GM23338 (cell line): ENCODE measurements at regions not wholly inside any gene's neighbourhood (a gene's known extent, or its start where the extent isn't known, plus 50 kb on each side); places are given as distances from the start of the nearest gene placed in this dataset.

Experiments used
- CREB1 ChIP-seq: fragments of 250-450 bp; sonication (Bioruptor Pico); IDR thresholded peaks from 2 replicates; pipeline ENCODE4 v1.5.0; 2020; ENCODE audit warnings: low read depth, mild to moderate bottlenecking, moderate library complexity
- EZH2 ChIP-seq: fragments of 200-600 bp; sonication (generic); IDR thresholded peaks from one replicate; pipeline ENCODE4 v1.8.0; 2017; ENCODE audit warnings: antibody characterized with exemption, mild to moderate bottlenecking, low read depth; ENCODE audit not compliant: unreplicated experiment
- NANOG ChIP-seq: IDR thresholded peaks from 2 replicates; pipeline ENCODE4 v1.6.1; 2016; ENCODE audit warnings: antibody characterized with exemption, borderline replicate concordance
- POLR2AphosphoS5 ChIP-seq: IDR thresholded peaks from 2 replicates; pipeline ENCODE4 v1.6.1; 2016; ENCODE audit warnings: antibody characterized with exemption, low read depth
- STAT1 ChIP-seq: IDR thresholded peaks from one replicate; pipeline ENCODE4 v1.6.1; 2016; ENCODE audit warnings: antibody characterized with exemption; ENCODE audit not compliant: unreplicated experiment
- ZNF114 ChIP-seq: fragments of 250-450 bp; sonication (Bioruptor Pico); IDR thresholded peaks from 2 replicates; pipeline ENCODE4 v1.5.0; 2020; ENCODE audit warnings: mild to moderate bottlenecking, moderate library complexity
- ZNF331 ChIP-seq: fragments of 250-450 bp; sonication (Bioruptor Pico); IDR thresholded peaks from 2 replicates; pipeline ENCODE4 v1.5.0; 2020; ENCODE audit warnings: low read depth, mild to moderate bottlenecking, moderate library complexity
- TF ChIP-seq, protein P1 (sequence below): fragments of 250-450 bp; sonication (Bioruptor Pico); IDR thresholded peaks from 2 replicates; pipeline ENCODE4 v1.5.0; 2020; ENCODE audit warnings: mild to moderate bottlenecking, moderate library complexity
- TF ChIP-seq, protein P2 (sequence below), 2 experiments: fragments of 200-600 bp in 1 of 2; sonication (generic) in 1 of 2; conservative IDR thresholded peaks; 2 replicates each; pipeline versions ENCODE4 v1.5.1 to v1.6.1; 2016 to 2017; ENCODE audit warnings: antibody characterized with exemption in 2 of 2, low read depth in 2 of 2, mild to moderate bottlenecking in 2 of 2, moderate library complexity in 1 of 2
- TF ChIP-seq, protein P3 (sequence below): IDR thresholded peaks from 2 replicates; pipeline ENCODE4 v1.6.1; 2016; ENCODE audit warnings: antibody characterized with exemption

DNA sequence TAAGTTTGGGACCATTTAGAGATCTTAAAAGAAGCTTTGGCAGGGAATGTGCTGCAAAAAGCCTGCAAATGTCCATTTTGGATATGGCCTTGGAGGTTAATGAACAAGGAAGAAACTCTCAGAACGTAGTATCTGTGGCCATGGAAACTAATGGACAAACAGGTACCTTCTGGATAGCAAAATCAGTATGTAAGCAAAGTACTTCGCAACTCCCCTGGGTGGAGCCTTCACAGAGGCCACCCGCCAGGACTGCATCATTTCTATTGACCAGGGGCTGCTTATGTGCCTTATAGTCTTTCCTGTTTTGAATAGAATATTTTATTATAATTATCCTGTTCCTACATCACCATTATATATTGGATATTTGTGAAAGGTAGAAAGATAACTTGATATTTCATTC lies 510.8 kb upstream of the SYNCRIP start (continued):
- TF ChIP-seq, protein P1, sequence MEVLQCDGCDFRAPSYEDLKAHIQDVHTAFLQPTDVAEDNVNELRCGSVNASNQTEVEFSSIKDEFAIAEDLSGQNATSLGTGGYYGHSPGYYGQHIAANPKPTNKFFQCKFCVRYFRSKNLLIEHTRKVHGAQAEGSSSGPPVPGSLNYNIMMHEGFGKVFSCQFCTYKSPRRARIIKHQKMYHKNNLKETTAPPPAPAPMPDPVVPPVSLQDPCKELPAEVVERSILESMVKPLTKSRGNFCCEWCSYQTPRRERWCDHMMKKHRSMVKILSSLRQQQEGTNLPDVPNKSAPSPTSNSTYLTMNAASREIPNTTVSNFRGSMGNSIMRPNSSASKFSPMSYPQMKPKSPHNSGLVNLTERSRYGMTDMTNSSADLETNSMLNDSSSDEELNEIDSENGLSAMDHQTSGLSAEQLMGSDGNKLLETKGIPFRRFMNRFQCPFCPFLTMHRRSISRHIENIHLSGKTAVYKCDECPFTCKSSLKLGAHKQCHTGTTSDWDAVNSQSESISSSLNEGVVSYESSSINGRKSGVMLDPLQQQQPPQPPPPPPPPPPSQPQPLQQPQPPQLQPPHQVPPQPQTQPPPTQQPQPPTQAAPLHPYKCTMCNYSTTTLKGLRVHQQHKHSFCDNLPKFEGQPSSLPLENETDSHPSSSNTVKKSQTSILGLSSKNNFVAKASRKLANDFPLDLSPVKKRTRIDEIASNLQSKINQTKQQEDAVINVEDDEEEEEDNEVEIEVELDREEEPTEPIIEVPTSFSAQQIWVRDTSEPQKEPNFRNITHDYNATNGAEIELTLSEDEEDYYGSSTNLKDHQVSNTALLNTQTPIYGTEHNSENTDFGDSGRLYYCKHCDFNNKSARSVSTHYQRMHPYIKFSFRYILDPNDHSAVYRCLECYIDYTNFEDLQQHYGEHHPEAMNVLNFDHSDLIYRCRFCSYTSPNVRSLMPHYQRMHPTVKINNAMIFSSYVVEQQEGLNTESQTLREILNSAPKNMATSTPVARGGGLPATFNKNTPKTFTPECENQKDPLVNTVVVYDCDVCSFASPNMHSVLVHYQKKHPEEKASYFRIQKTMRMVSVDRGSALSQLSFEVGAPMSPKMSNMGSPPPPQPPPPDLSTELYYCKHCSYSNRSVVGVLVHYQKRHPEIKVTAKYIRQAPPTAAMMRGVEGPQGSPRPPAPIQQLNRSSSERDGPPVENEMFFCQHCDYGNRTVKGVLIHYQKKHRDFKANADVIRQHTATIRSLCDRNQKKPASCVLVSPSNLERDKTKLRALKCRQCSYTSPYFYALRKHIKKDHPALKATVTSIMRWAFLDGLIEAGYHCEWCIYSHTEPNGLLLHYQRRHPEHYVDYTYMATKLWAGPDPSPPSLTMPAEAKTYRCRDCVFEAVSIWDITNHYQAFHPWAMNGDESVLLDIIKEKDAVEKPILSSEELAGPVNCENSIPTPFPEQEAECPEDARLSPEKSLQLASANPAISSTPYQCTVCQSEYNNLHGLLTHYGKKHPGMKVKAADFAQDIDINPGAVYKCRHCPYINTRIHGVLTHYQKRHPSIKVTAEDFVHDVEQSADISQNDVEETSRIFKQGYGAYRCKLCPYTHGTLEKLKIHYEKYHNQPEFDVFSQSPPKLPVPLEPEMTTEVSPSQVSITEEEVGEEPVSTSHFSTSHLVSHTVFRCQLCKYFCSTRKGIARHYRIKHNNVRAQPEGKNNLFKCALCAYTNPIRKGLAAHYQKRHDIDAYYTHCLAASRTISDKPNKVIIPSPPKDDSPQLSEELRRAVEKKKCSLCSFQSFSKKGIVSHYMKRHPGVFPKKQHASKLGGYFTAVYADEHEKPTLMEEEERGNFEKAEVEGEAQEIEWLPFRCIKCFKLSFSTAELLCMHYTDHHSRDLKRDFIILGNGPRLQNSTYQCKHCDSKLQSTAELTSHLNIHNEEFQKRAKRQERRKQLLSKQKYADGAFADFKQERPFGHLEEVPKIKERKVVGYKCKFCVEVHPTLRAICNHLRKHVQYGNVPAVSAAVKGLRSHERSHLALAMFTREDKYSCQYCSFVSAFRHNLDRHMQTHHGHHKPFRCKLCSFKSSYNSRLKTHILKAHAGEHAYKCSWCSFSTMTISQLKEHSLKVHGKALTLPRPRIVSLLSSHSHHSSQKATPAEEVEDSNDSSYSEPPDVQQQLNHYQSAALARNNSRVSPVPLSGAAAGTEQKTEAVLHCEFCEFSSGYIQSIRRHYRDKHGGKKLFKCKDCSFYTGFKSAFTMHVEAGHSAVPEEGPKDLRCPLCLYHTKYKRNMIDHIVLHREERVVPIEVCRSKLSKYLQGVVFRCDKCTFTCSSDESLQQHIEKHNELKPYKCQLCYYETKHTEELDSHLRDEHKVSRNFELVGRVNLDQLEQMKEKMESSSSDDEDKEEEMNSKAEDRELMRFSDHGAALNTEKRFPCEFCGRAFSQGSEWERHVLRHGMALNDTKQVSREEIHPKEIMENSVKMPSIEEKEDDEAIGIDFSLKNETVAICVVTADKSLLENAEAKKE (CRISPR knock-in tag): no peak
- TF ChIP-seq POLR2AphosphoS5 (no peak), STAT1 (no peak), ZNF114 (no peak), NANOG (no peak), CREB1 (CRISPR knock-in tag) (no peak), EZH2 (no peak), ZNF331 (CRISPR knock-in tag) (no peak)
- TF ChIP-seq, protein P2, sequence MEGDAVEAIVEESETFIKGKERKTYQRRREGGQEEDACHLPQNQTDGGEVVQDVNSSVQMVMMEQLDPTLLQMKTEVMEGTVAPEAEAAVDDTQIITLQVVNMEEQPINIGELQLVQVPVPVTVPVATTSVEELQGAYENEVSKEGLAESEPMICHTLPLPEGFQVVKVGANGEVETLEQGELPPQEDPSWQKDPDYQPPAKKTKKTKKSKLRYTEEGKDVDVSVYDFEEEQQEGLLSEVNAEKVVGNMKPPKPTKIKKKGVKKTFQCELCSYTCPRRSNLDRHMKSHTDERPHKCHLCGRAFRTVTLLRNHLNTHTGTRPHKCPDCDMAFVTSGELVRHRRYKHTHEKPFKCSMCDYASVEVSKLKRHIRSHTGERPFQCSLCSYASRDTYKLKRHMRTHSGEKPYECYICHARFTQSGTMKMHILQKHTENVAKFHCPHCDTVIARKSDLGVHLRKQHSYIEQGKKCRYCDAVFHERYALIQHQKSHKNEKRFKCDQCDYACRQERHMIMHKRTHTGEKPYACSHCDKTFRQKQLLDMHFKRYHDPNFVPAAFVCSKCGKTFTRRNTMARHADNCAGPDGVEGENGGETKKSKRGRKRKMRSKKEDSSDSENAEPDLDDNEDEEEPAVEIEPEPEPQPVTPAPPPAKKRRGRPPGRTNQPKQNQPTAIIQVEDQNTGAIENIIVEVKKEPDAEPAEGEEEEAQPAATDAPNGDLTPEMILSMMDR (conservative IDR thresholded peaks at IDR 0.05; ENCODE audit: low read depth in 2 of 2): no peak
- TF ChIP-seq, protein P3, sequence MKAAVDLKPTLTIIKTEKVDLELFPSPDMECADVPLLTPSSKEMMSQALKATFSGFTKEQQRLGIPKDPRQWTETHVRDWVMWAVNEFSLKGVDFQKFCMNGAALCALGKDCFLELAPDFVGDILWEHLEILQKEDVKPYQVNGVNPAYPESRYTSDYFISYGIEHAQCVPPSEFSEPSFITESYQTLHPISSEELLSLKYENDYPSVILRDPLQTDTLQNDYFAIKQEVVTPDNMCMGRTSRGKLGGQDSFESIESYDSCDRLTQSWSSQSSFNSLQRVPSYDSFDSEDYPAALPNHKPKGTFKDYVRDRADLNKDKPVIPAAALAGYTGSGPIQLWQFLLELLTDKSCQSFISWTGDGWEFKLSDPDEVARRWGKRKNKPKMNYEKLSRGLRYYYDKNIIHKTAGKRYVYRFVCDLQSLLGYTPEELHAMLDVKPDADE: no peak
